Head of caudate nucleus (tissue), 42 donors: ENCODE measurements at regions not wholly inside any gene's neighbourhood (a gene's known extent, or its start where the extent isn't known, plus 50 kb on each side); places are given as distances from the start of the nearest gene placed in this dataset.
A peak's percentile ranks its signal among the peaks of the same experiment; 100 is the strongest.
"Not testable (repeated sequence)": the region's sequence is repeated elsewhere in the genome, so short reads cannot be mapped to it uniquely, and the experiment has no call there.

Experiments
- DNase-seq, 42 donors: peaks; one replicate each; pipeline versions ENCODE4 v3.0.0 to v3.0.0-alpha.2; 2020 to 2021; ENCODE audit warnings: mixed read lengths in 7 of 42
- intact Hi-C: fragments of 100-400 bp; cut with DNase I; formaldehyde crosslinking; loops from one replicate; pipeline ENCODE4 v1.15.0; 2022

GRCh38 chr9:108417726-108418125, 438.1 kb downstream of the ACTL7B start:
- DNase-seq, result no peak
- intact Hi-C loops, result no loop called here

DNA sequence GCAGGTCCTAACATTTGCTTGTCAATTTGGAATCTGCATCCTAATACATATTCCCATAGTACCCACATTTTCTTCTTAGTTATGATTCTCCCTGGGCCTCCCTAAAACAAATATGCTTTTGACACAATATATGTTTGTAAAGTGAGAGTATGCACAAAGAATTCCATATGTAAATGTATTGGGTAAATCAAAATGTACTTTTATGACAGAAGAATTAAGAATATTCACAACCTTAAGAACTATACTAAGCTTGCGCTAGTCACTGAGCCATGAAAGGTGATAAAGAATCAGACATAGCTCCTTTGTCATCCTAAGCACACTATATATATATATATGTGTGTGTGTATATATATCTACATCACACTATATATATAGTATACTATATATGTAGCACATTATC, 438.5 kb downstream of the ACTL7B start:
- intact Hi-C loops, result no loop called here
- no peak for DNase-seq

DNA sequence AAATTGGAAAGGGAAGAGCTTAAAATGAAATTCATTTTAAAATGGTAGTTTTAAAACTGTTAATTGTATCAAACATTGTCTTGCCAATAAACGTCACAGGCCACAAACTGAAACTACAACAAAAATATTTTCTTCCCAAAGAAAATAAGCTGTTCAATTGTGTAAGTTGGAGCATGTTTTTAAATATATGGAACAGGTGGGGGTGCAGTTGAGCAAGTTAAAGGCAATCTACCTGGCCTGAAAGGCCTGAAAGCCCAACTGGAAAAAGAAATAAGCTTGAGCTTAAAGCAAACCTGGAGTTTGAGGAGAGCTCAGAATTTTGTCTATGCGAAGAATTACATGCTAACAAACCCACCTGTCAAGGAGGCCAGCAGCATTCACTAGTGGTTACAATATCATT, 439.5 kb downstream of the ACTL7B start:
- no peak for DNase-seq
- intact Hi-C loops, result no loop called here

DNA sequence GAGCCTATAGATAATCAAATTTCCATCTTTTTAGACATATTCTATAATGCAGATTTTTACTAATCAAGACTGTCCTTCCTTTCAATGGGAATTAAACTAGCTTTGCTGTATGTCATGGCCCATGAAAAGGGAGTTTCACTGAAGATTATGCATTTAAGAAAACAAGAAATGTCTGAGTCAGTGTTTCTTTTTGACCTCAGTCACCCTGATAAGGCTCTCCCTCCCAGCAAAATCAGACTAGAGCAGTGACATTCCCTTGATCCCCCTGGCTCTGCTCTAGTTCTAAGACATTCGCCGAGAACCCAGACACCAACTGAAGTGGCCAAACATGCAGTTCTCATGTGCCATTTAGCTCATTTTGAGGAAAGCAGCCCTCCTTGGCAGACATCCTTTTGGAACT, 442.0 kb downstream of the ACTL7B start:
- no peak for DNase-seq
- intact Hi-C loops, result no loop called here

- intact Hi-C loops, result no loop called here
- DNase-seq, result no peak
Measured at GRCh38 chr9:108412755-108413154, 443.0 kb downstream of the ACTL7B start.

DNA sequence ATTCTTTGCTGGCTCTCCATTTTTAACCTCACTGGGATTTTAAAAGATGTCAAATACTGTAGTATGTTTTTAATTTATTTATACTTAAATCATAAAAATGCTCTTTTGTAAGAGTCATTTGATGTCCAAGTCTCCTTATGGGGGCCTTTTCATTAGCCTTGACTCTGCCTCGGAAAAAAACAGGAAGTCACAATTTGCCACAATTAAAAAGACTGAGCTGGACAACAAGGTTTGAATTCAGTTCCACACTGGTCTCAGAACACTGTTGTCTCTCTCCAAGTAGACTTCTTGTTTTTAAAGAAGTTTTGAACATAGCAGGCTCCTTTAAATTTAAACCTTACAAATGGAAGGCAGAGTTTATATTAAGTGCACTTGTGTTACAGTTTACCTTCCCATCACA, 444.2 kb downstream of the ACTL7B start:
- no peak for DNase-seq
- intact Hi-C loops, result no loop called here

GRCh38 chr9:108410161-108410560, 445.6 kb downstream of the ACTL7B start:
- intact Hi-C loops, result no loop called here
- no peak for DNase-seq

DNA sequence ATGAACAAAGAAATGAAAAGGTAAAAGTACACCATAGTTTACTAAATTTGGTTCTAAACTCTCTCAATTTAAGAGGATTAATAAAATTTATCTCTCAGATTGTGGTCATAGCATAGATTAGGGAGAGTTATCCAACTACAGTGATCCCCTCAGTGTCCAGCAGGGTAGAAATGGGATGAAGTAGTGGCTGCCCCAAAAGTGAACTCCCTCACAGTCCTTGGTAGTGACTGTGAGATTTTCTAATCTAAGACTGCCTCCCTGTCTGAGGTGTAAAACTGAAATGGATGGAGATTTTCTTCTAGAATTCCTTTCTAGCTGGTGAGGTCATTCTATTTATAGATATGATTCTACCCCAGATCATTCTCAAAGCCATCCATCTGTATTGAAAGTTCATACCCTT, 455.5 kb downstream of the ACTL7B start:
- no peak for DNase-seq
- intact Hi-C loops, result no loop called here

GRCh38 chr9:108399851-108400250, 455.9 kb downstream of the ACTL7B start:
- no peak for DNase-seq
- intact Hi-C loops, result no loop called here

- no peak for DNase-seq
- intact Hi-C loops, result no loop called here
Measured at GRCh38 chr9:108397286-108397685, 458.5 kb downstream of the ACTL7B start.

GRCh38 chr9:108396611-108397010, 459.2 kb downstream of the ACTL7B start:
- intact Hi-C loops, result no loop called here
- DNase-seq, result no peak

DNA sequence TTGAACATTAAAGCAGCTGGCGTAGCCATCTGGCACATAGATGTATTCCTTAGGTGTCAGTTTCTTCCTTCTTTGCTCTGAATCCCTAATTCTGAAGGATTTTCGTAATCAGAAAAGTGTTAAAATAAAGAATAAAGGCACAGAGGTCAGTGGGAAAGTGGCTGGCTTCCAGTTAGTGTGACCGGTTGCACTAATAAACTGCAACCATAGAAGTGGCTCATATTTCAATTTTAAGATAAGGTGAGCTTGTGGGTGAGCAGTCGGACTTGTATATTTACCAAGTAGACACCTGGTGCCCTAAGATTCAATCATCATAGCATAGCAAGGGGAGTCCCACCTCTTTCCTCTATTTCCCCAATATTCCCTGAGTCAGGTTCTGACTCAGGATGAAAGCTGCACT, 459.6 kb downstream of the ACTL7B start:
- DNase-seq, result no peak
- intact Hi-C loops, result no loop called here

DNA sequence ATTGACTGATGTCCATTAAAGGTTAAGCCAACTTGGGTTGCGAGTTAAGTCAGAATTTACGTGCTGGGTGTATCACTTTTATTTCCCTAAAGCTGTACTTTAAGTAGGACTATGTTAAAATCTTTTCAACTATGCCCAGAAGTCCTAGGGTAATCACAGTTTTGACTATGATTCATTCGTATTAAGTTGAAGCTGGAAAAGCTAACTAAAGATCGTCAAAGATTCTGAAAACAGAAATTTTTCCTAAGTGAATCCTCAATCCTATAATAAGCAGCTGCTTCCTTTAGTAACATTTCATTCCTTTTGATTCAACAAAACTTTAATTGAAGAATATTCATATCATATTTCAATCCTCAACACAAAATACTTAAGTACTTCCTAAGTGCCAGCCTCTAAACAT, 460.4 kb downstream of the ACTL7B start:
- no peak for DNase-seq
- intact Hi-C loops, result no loop called here

DNA sequence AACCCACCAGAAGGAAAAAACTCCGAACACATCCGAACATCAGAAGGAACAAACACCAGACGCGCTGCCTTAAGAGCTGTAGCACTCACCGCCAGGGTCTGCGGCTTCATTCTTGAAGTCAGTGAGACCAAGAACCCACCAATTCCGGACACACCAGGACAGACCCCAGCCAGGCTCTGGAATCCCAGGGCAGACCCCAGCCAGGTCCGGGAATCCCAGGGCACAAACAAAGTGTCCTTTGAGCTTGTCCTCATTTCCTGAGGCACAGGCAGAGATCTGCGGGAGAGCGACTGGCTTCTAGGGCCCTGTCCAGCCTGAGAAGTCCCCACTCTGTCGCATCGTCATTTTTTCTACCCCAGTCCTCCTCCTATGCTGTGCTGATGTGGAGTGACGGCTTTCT, 461.1 kb downstream of the ACTL7B start:
- no peak for DNase-seq
- intact Hi-C loops, result no loop called here

DNA sequence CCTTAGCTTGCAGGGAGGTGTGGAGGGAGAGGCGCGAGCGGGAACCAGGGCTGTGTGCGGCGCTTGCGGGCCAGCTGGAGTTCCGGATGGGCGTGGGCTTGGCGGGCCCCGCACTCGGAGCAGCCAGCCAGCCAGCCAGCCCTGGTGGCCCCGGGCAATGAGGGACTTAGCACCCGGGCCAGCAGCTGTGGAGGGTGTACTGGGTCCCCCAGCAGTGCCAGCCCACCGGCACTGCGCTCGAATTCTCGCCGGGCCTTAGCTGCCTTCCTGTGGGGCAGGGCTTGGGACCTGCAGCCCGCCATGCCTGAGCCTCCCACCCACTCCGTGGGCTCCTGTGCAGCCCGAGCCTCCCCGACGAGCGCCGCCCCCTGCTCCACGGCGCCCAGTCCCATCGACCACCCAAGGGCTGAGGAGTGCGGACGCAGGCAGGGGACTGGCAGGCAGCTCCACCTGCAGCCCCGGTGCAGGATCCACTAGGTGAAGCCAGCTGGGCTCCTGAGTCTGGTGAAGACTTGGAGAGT, 462.2 kb downstream of the ACTL7B start:
- DNase-seq, intact Hi-C loops: not testable (repeated sequence)

- no peak for DNase-seq
- intact Hi-C loops, result no loop called here
Measured at GRCh38 chr9:108392877-108393276, 462.9 kb downstream of the ACTL7B start.

GRCh38 chr9:108389056-108389455, 466.7 kb downstream of the ACTL7B start:
- intact Hi-C loops, result no loop called here
- no peak for DNase-seq

DNA sequence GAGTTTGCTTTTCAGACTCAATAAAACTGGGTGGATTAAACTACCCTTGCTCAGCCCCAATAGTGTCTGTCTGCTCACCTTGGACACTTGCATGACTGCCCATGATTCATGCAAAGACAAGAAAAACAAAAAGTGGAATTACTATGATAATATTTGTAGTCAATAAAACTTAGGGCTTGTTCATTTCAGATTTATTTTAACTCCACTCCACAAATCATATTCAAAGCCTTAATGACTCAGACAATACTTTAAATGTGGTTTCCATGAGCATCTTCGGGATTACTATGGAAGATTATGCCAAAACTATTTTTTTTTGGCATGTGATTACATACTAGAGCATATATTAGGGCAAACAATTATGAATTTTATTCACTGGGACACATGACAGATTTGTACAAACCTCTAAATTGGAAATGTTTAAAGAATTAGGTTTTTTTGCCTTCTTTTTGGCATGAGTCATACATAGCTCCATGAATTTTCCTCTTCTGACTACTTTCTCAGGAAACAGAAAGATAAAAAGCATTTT, 468.9 kb downstream of the ACTL7B start:
- intact Hi-C loops, result no loop called here
- DNase-seq, result no peak

DNA sequence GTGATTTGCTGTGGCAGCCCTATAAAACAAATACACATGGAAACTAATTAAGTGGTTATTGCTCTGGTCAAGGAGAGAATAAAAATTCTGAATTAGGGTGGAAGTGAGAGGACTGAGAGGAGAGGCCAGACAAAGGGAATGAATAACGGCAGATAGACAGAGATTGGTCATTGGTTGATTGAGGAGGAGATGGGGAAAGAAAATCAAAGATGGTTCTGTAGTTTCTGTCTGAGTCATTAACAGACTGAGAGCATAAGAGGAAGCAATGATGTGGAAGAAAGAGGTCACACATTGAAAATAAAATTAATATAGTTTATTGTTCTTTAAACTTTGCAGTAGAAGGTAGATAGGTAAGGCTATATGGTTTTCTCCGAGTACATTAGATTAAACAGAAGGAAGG, 469.8 kb downstream of the ACTL7B start:
- intact Hi-C loops, result no loop called here

DNA sequence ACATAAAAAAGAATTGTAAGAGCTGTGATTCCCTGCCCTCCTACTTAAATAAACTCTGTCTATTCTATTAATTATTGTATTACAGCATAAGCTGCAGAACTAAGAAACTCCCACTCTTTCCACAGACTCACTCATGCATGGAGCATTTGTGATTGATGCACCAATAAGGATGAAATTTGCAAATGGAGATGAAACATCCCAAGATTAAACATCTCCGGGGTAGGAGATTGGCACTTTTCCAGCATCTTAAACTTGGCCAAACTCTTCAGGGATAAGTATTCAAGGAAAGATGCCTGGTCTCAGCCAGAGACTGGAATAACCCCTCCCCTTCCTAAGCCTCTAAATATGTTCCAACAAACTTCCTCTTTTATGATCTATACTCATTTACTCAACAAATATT, 472.0 kb downstream of the ACTL7B start:
- DNase-seq, result peak in 1 of 42 donors; percentile 6
- intact Hi-C loops, result no loop called here

More for the DNA sequence above, 469.8 kb downstream of the ACTL7B start:
- no peak for DNase-seq

GRCh38 chr9:108382310-108382709, 473.5 kb downstream of the ACTL7B start:
- intact Hi-C loops, result no loop called here
- no peak for DNase-seq

GRCh38 chr9:108377881-108378280, 477.9 kb downstream of the ACTL7B start:
- intact Hi-C loops, result no loop called here
- no peak for DNase-seq
